Parathyroid adenoma (tissue), 2 donors: ENCODE measurements at regions not wholly inside any gene's neighbourhood (a gene's known extent, or its start where the extent isn't known, plus 50 kb on each side); places are given as distances from the start of the nearest gene placed in this dataset.

Experiments
- H2AFZ ChIP-seq: fragments of 300-600 bp; sonication (generic); one replicate; pipeline ENCODE4 v1.7.0; 2017; ENCODE audit warnings: antibody characterized with exemption, mild to moderate bottlenecking
- H3K27ac ChIP-seq: fragments of 300-600 bp; sonication (generic); one replicate; pipeline ENCODE4 v1.7.0; 2017
- H3K27me3 ChIP-seq: fragments of 300-600 bp; sonication (generic); one replicate; pipeline ENCODE4 v1.7.0; 2017; ENCODE audit warnings: low read length; ENCODE audit not compliant: control insufficient read depth, insufficient read depth
- H3K36me3 ChIP-seq: fragments of 300-600 bp; sonication (generic); one replicate; pipeline ENCODE4 v1.7.0; 2017; ENCODE audit warnings: low read length; ENCODE audit not compliant: control insufficient read depth, insufficient read depth
- H3K4me1 ChIP-seq: fragments of 300-600 bp; sonication (generic); one replicate; pipeline ENCODE4 v1.7.0; 2017; ENCODE audit warnings: control low read depth
- H3K4me2 ChIP-seq: fragments of 300-600 bp; sonication (generic); one replicate; pipeline ENCODE4 v1.7.0; 2017; ENCODE audit warnings: low read length
- H3K4me3 ChIP-seq: fragments of 300-600 bp; sonication (generic); one replicate; pipeline ENCODE4 v1.7.0; 2017; ENCODE audit warnings: low read depth, low read length
- H3K79me2 ChIP-seq: fragments of 300-600 bp; sonication (generic); one replicate; pipeline ENCODE4 v1.7.0; 2017; ENCODE audit warnings: control low read depth
- H3K9ac ChIP-seq: fragments of 300-600 bp; sonication (generic); one replicate; pipeline ENCODE4 v1.7.0; 2017; ENCODE audit warnings: mild to moderate bottlenecking
- H3K9me3 ChIP-seq: fragments of 300-600 bp; sonication (generic); one replicate; pipeline ENCODE4 v1.7.0; 2017; ENCODE audit warnings: low read length; ENCODE audit not compliant: control insufficient read depth
- CTCF ChIP-seq: fragments of 300-600 bp; sonication (generic); IDR thresholded peaks from one replicate; pipeline ENCODE4 v1.7.0; 2017; ENCODE audit warnings: antibody characterized with exemption, mild to moderate bottlenecking
- donor health status: primary hyperparathyroidism.

GRCh38 chr12:125255935-125256633 lies 190.8 kb downstream of the AACS start:
- no peaks in the 10 kb centered on the region for H3K4me1 ChIP-seq
- H3K27ac ChIP-seq = no peak overlapping the region
- no peak overlapping the region for H3K9ac ChIP-seq
- H3K9me3 ChIP-seq = no peaks in the 10 kb centered on the region
- no peak overlapping the region for H3K4me3 ChIP-seq
- H2AFZ ChIP-seq = no peak overlapping the region
- no peaks in the 10 kb centered on the region for H3K27me3 ChIP-seq
- H3K36me3 ChIP-seq = no peaks in the 10 kb centered on the region
- H3K79me2 ChIP-seq = no peaks in the 10 kb centered on the region
- TF ChIP-seq CTCF = no peak
- H3K4me2 ChIP-seq = no peak overlapping the region

GRCh38 chr12:125256634-125256936 lies 191.3 kb downstream of the AACS start:
- Histone ChIP-seq H3K36me3 (no peaks in the 10 kb centered on the region), H3K9me3 (no peaks in the 10 kb centered on the region), H3K4me1 (no peaks in the 10 kb centered on the region), H2AFZ (no peak overlapping the region), H3K9ac (no peak overlapping the region), H3K4me2 (no peak overlapping the region), H3K27ac (no peak overlapping the region), H3K4me3 (no peak overlapping the region), H3K27me3 (no peaks in the 10 kb centered on the region), H3K79me2 (no peaks in the 10 kb centered on the region)
- TF ChIP-seq CTCF = no peak

- H3K9ac ChIP-seq = no peak overlapping the region
- no peak overlapping the region for H3K4me3 ChIP-seq
- H3K36me3 ChIP-seq = no peaks in the 10 kb centered on the region
- H3K4me2 ChIP-seq = no peak overlapping the region
- no peaks in the 10 kb centered on the region for H3K79me2 ChIP-seq
- H2AFZ ChIP-seq = no peak overlapping the region
- no peak overlapping the region for H3K27ac ChIP-seq
- no peak for TF ChIP-seq CTCF
- H3K9me3 ChIP-seq = no peaks in the 10 kb centered on the region
- H3K27me3 ChIP-seq = no peaks in the 10 kb centered on the region
- H3K4me1 ChIP-seq = no peaks in the 10 kb centered on the region
Measured at GRCh38 chr12:125259178-125259867, 194.1 kb downstream of the AACS start.

GRCh38 chr12:125262851-125263250 lies 197.6 kb downstream of the AACS start:
- Histone ChIP-seq H2AFZ (no peak overlapping the region), H3K4me3 (no peak overlapping the region), H3K4me2 (no peak overlapping the region), H3K79me2 (no peaks in the 10 kb centered on the region), H3K27ac (no peak overlapping the region), H3K36me3 (no peaks in the 10 kb centered on the region), H3K4me1 (no peaks in the 10 kb centered on the region), H3K27me3 (no peaks in the 10 kb centered on the region), H3K9ac (no peak overlapping the region), H3K9me3 (no peaks in the 10 kb centered on the region)
- TF ChIP-seq CTCF = no peak

- Histone ChIP-seq H3K4me2 (no peak overlapping the region), H3K79me2 (no peaks in the 10 kb centered on the region), H3K4me3 (no peak overlapping the region), H2AFZ (no peak overlapping the region), H3K27me3 (no peaks in the 10 kb centered on the region), H3K4me1 (no peaks in the 10 kb centered on the region), H3K27ac (no peak overlapping the region), H3K36me3 (no peaks in the 10 kb centered on the region), H3K9ac (no peak overlapping the region), H3K9me3 (no peaks in the 10 kb centered on the region)
- TF ChIP-seq CTCF = no peak
Measured at GRCh38 chr12:125263385-125263784, 198.2 kb downstream of the AACS start.
